HT-29 (cell line): ENCODE measurements at regions not wholly inside any gene's neighbourhood (a gene's known extent, or its start where the extent isn't known, plus 50 kb on each side); places are given as distances from the start of the nearest gene placed in this dataset.
A peak's percentile ranks its signal among the peaks of the same experiment; 100 is the strongest.

Experiments
- DNase-seq: peaks from one replicate; pipeline ENCODE4 v3.0.0-alpha.2; 2015; ENCODE audit warnings: low spot score

- DNase-seq: no peak
Observed at GRCh38 chr5:135723491-135723890, 111.0 kb upstream of the SLC25A48 start.

- no peak for DNase-seq
Observed at GRCh38 chr5:135721548-135722090, 112.8 kb upstream of the SLC25A48 start.

DNA sequence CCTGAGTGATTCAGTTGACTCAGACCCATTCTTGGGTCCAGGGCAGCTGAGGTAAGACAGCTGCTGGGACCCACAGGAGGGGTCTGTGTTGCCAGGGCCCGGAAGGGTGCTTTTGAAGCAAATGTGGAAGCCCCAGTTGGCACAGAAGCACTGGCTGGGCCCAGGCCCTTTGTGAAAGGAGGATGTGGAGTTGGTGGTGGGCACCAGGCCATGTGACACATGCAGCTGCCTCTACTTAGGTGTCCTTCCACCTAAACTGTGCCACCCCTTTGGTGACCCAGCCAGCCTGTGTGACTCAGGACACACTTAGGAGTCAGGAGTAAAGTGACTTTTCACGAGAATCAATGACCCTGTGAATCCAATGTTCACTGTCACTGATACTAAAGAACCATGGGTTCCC is 114.3 kb upstream of the SLC25A48 start:
- no peak for DNase-seq

GRCh38 chr5:135719428-135720063 is 114.9 kb upstream of the SLC25A48 start:
- DNase-seq: peak; percentile 43

GRCh38 chr5:135718651-135719050 is 115.8 kb upstream of the SLC25A48 start:
- no peak for DNase-seq

DNA sequence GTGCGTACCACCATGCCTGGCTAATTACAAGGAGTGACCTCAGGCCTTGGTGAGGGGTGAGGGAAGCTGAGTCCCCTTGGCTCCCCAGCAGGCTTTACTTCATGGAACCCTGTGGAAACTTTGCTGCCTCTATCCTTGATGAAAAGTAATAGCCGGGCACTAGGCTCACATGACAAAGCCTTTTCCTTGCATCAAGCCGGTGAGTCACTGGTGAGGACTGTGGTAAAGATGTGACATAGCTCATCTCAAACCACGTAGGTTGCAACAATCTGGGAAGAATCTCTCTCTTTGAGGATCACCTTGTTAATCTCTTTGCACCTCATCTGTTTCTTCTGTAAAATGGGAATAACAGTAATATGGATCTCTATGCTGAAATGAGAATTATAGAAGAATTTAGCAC is 116.3 kb upstream of the SLC25A48 start:
- no peak for DNase-seq

GRCh38 chr5:135715267-135716055 is 119.0 kb upstream of the SLC25A48 start:
- peak; percentile 25 for DNase-seq

DNA sequence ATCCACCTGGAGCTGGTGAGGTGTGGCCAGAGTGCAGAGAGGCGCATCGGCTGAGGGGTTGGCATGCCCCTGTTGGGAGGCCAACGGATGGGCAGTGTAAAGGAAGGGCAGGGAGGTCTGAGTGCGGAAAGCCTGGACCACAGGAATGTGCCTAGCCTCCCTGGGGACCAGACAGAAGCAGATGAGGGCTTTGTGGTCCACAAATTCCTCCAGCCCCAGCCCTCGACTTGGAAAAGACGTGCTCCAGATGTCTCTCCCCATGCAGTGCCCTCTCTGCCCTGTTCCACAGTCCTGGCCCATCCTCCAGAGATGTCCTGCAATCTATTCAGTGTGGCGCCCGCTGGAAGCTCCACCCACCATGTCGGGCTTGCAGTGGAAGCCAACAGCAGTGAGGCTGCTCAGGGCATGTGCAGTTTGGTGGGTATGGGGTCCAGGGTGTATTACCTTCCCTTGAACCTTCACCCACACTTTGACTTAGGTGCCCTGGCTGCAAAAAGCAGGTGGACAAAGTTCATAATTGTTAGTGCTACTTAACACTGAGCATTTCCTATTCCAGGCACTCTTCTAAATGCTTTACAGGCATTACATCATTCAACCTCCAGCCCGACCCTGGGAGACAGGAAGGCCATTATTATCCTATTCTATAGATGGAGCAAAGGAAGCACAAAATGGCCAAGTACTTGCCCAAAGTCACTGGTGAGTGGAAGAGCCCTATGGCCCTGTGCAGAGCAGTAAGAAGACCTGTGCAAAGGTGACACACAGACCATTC is 120.2 kb upstream of the SLC25A48 start:
- DNase-seq: no peak

DNA sequence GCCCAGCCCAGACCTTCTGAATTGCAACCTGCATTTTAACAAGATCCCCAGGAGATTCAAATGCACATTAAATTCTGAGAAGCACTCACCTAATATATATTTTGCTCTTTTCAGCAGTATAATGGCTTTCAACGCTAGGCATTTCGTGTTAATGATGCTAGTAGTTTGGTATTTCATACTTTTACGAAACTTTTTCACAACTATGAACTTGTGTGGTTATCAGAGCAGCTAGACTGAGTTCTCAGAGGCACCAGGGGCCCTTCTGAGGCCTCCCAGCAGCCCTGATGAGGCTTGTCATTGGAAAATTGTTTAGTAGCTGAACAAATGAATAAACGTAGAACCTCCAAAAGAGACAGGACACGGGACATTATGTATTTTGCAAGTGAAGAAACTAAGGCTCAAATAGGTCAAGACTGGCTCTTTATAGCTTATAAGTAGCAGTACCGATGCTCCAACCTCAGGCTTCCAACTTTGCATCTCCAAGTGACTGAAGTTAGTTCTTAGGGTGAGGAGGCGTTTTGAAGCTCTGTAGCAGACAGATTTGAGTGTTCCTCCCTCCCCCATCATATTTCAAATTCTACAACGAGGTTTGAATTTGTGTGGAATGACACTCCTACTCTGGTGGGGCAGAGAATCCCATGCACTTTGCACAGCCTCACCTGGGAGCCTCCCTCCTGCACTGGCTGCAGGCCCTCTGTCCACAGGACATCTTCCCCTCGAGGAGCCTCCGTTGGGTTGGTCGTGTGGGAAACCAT is 121.1 kb upstream of the SLC25A48 start:
- no peak for DNase-seq

- no peak for DNase-seq
Observed at GRCh38 chr5:135711911-135712310, 122.6 kb upstream of the SLC25A48 start.

DNA sequence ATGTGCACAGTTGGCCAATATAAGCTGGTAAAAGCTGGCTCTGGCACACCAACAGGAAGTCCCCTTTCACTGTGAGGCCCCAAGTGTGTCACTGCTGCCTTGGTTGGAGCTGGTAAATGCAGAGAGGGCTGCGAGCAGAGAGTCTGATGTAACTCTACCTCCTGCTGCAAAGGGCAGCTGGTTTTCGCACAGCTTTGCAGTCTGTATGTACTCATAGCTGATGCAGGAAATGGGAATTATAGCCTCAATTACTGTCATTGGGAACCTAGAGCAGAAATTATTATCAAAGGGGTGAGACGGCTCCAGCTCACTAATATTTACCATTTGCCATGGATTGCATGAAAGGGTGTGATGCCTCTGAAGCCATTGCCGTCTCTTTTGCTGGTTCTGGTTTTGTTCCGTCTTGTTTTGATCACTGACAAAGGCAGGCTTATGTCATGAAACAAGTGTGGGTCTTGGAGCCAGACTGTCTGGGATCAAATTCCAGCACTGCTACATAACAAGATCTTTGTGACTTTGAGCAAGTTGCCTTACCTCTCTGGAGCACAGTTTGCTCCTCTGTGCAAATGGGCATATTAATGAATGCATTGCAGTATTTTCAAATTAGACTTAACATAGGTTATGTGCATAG is 124.3 kb upstream of the SLC25A48 start:
- no peak for DNase-seq

- DNase-seq: no peak
Observed at GRCh38 chr5:135709208-135709575, 125.3 kb upstream of the SLC25A48 start.

- DNase-seq: no peak
Observed at GRCh38 chr5:135708481-135709207, 125.8 kb upstream of the SLC25A48 start.

GRCh38 chr5:135707302-135707701 is 127.2 kb upstream of the SLC25A48 start:
- no peak for DNase-seq

DNA sequence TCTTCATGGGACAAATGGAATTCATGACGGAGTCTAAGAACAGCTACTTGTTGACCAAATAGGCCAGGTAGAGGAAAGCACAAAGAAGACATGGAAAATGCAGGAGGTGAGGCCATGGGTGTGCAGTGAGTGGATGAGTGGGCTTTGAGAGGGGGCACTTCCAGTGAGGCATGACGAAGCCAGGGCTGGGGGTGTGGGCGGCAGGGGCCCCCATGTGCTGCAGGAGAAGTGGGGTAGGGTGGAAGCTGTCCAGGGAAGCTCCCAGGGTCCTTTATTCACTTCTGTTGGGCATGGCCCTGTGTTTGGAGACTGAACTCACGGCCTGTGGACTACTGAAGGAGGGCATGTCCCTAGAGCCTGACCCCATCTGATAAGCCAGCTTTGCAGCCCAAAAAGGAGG is 127.6 kb upstream of the SLC25A48 start:
- no peak for DNase-seq

- DNase-seq: no peak
Observed at GRCh38 chr5:135706474-135706873, 127.7 kb upstream of the CXCL14 start.

DNA sequence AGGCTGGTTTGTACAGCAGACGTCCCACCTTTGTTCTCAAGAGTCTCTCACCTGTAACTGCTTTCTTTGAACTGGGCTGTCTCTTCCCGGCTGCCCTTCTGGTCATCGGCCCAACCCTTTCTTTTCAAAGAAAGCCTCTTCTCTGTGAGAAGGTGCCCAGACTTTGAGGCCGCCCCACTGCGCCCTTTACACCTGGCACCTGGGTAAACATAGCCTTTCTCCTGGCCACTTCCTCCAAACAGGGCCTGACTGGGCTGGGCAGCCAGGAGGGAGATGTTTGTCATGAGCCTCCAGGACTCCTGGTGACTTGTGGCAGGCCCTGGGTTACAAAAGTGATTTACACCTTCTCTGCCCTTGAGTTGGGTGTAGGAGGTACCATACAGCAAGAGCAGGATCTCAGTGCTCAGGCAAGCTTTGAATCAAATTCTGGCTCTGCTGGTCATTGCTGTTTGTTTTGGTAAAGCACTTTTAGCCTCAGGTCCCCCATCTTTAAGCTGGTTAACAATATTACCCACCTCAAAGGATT is 127.2 kb upstream of the CXCL14 start:
- peak; percentile 81 for DNase-seq

DNA sequence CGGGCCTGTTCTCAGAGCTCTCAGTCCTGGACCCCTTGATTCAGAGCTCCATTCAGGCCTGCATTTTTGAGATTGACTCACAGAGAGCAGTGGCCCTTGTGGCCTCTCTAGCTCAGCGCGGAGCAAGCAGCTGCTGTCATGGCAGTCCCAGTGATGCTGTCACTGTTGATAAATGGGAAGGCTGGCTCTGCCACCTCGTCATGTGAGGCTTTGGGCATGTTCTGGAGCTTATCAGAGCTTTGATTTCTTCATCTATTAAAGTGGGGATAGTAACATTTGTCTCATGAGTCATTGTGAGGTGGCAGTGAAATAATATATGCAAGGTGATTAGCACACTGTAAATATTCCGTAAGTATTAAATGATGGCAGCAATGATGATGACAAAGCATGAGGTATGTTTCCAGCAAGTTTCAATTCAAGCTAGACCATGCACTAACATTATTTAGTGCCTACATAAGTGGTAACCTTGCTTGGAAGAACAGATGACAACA is 126.4 kb upstream of the CXCL14 start:
- peak; percentile 58 for DNase-seq

DNA sequence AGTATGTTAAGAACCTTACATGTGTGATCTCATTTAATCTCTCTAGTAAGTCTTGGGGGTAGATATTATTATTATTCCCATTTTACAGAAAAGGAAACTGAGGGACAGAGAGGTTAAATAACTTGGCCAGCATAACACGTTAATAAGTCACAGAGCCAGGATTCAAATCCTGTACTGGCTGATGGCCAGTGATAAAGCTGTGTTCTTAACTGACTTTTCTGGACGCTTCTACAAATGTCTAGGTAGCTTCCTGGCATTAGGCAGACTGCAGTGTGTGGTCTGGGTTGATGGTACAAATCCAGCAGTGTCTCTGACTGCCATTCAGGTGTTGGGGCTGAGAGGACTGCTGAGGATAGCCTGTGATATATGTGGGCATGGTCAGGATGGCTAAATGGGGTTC is 125.8 kb upstream of the CXCL14 start:
- DNase-seq: no peak

DNA sequence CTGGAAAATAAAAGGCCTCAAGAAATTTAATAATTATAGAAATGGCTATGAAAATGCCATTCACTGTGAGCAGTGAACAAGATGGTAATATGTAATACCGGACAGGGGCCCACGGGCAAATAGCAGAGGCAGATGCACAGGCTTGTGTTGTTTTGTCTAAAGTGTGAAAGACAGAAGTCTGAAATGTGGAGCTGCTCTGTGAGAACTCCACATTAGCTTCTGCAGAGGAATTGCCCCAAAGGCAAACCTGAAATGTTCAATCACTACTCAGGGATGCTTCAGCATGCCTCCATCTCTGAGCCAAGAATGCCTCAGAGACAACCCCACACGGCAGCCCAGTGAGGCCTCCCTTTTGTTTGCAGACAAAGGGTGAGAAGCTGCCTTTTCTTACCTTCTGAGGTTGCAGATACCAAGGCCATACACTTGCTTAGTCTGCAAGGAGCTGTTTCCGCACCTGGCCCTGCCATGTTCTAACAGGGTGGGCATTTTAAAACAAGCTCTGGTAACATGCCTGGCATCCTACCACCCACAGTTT is 124.3 kb upstream of the CXCL14 start:
- no peak for DNase-seq
